ENCODE measurements at regions not wholly inside any gene's neighbourhood (a gene's known extent, or its start where the extent isn't known, plus 50 kb on each side); places are given as distances from the start of the nearest gene placed in this dataset.

DNA sequence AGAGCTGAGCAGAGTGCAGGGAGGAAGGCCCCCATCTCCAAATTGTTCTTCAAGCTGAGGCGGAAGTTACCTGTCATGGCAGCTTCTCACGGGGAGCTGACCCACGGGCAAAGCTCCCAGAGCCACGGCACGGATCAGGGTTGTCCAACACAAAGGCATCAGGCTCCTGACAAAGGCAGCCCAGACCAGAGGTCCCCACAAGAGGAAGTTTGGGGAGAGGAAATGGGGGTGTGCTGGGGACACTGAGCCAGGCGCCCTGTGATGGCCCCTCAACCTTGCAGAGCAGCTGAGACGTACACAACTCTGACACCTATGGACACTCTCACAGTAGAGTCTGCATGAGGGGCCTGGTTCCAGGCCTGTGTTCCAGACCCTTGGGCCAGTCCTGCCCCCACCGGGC is 95.6 kb downstream of the CTTN start:
- no peak overlapping the region for H3K4me3 ChIP-seq (ENCODE audit: severe bottlenecking)
- no peaks in the 10 kb centered on the region for H3K27me3 ChIP-seq (ENCODE audit: insufficient read depth, poor library complexity, severe bottlenecking)
- no peaks in the 10 kb centered on the region for H3K36me3 ChIP-seq (ENCODE audit: low read depth)
- DNase-seq (ENCODE audit: low spot score) (peak; percentile 29), ATAC-seq (ENCODE audit: low read depth) (no peak)
- no peaks in the 10 kb centered on the region for H3K9me3 ChIP-seq (ENCODE audit: severe bottlenecking)
- no peak overlapping the region for H3K27ac ChIP-seq (ENCODE audit: poor library complexity, severe bottlenecking)
- TF ChIP-seq, protein P1, sequence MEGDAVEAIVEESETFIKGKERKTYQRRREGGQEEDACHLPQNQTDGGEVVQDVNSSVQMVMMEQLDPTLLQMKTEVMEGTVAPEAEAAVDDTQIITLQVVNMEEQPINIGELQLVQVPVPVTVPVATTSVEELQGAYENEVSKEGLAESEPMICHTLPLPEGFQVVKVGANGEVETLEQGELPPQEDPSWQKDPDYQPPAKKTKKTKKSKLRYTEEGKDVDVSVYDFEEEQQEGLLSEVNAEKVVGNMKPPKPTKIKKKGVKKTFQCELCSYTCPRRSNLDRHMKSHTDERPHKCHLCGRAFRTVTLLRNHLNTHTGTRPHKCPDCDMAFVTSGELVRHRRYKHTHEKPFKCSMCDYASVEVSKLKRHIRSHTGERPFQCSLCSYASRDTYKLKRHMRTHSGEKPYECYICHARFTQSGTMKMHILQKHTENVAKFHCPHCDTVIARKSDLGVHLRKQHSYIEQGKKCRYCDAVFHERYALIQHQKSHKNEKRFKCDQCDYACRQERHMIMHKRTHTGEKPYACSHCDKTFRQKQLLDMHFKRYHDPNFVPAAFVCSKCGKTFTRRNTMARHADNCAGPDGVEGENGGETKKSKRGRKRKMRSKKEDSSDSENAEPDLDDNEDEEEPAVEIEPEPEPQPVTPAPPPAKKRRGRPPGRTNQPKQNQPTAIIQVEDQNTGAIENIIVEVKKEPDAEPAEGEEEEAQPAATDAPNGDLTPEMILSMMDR (IDR thresholded peaks at IDR 0.05; ENCODE audit: poor library complexity, severe bottlenecking), result no peak
- H3K4me1 ChIP-seq (ENCODE audit: insufficient read depth, poor library complexity, severe bottlenecking), result no peaks in the 10 kb centered on the region

- Histone ChIP-seq H3K9me3 (ENCODE audit: severe bottlenecking) (no peaks in the 10 kb centered on the region), H3K27me3 (ENCODE audit: insufficient read depth, poor library complexity, severe bottlenecking) (no peaks in the 10 kb centered on the region), H3K27ac (ENCODE audit: poor library complexity, severe bottlenecking) (no peak overlapping the region), H3K4me1 (ENCODE audit: insufficient read depth, poor library complexity, severe bottlenecking) (no peaks in the 10 kb centered on the region), H3K36me3 (ENCODE audit: low read depth) (no peaks in the 10 kb centered on the region), H3K4me3 (ENCODE audit: severe bottlenecking) (no peak overlapping the region)
- DNase-seq (ENCODE audit: low spot score) (peak; percentile 21), ATAC-seq (ENCODE audit: low read depth) (no peak)
- TF ChIP-seq, protein P1 (IDR thresholded peaks at IDR 0.05; ENCODE audit: poor library complexity, severe bottlenecking), result no peak
Measured at GRCh38 chr11:70494559-70495350, 96.4 kb downstream of the CTTN start.

- Histone ChIP-seq H3K9me3 (ENCODE audit: severe bottlenecking) (no peaks in the 10 kb centered on the region), H3K36me3 (ENCODE audit: low read depth) (no peaks in the 10 kb centered on the region), H3K4me3 (ENCODE audit: severe bottlenecking) (no peak overlapping the region), H3K27me3 (ENCODE audit: insufficient read depth, poor library complexity, severe bottlenecking) (no peaks in the 10 kb centered on the region), H3K27ac (ENCODE audit: poor library complexity, severe bottlenecking) (no peak overlapping the region), H3K4me1 (ENCODE audit: insufficient read depth, poor library complexity, severe bottlenecking) (no peaks in the 10 kb centered on the region)
- TF ChIP-seq, protein P1 (IDR thresholded peaks at IDR 0.05; ENCODE audit: poor library complexity, severe bottlenecking), result no peak
- DNase-seq (ENCODE audit: low spot score) (peak; percentile 40), ATAC-seq (ENCODE audit: low read depth) (no peak)
Measured at GRCh38 chr11:70495351-70496310, 97.3 kb downstream of the CTTN start.

- TF ChIP-seq, protein P1 (IDR thresholded peaks at IDR 0.05; ENCODE audit: poor library complexity, severe bottlenecking), result no peak
- DNase-seq (ENCODE audit: low spot score) (peak; percentile 11), ATAC-seq (ENCODE audit: low read depth) (no peak)
- H3K36me3 ChIP-seq (ENCODE audit: low read depth), result no peaks in the 10 kb centered on the region
- H3K27ac ChIP-seq (ENCODE audit: poor library complexity, severe bottlenecking), result no peak overlapping the region
- no peaks in the 10 kb centered on the region for H3K9me3 ChIP-seq (ENCODE audit: severe bottlenecking)
- H3K4me3 ChIP-seq (ENCODE audit: severe bottlenecking), result no peak overlapping the region
- no peaks in the 10 kb centered on the region for H3K4me1 ChIP-seq (ENCODE audit: insufficient read depth, poor library complexity, severe bottlenecking)
- no peaks in the 10 kb centered on the region for H3K27me3 ChIP-seq (ENCODE audit: insufficient read depth, poor library complexity, severe bottlenecking)
Measured at GRCh38 chr11:70496591-70497535, 98.5 kb downstream of the CTTN start.

All from RWPE2 (cell line).